Gastroesophageal sphincter (tissue), 3 donors: ENCODE measurements at regions not wholly inside any gene's neighbourhood (a gene's known extent, or its start where the extent isn't known, plus 50 kb on each side); places are given as distances from the start of the nearest gene placed in this dataset.

ENCODE experiments used
- EP300 ChIP-seq: sonication (generic); formaldehyde crosslinking; IDR thresholded peaks from one replicate; pipeline ENCODE4 v1.6.1; 2017; ENCODE audit warnings: antibody characterized with exemption, mild to moderate bottlenecking
- POLR2A ChIP-seq, 2 donors: fragments of 450-650 bp; IDR thresholded peaks; one replicate each; pipeline ENCODE4 v1.6.1; 2017; ENCODE audit warnings: antibody characterized with exemption in 2 of 2, mild to moderate bottlenecking in 2 of 2, moderate library complexity in 1 of 2
- TF ChIP-seq, protein P1 (sequence below), 4 experiments: fragments of 200-600 bp in 2 of 4; fragments of 450-650 bp in 2 of 4; sonication (generic) in 1 of 4; IDR thresholded peaks; one replicate each; pipeline ENCODE4 v1.5.1; 2017 to 2019; ENCODE audit warnings: antibody characterized with exemption in 4 of 4, mild to moderate bottlenecking in 2 of 4, moderate library complexity in 2 of 4

DNA sequence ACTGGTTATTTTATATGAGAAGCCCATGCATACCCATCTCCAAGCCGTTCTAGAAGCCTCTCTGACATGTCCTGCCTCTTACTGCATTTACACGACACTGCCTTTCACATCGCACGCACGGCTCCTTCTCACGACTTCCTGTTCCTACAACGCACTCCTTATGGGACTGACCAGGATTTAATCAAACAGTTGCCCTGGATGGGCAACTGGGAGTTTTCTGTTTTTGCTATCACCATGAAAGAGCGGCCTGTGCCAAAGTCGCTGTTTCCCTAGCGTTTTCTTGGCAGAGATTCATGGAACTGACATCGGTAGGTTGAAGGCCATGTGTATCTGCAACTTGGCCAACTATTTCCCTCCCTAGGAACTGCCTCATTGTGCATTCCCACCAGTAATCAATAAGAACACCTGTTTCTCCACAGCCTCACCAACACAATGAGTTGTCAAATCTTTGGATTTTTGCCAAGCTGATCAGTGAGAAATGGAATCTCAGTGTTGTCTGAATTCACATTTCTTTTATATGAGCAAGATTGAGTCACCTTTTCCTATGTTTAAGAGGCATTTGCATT lies 97.2 kb upstream of the OTOS start:
- TF ChIP-seq, protein P1, sequence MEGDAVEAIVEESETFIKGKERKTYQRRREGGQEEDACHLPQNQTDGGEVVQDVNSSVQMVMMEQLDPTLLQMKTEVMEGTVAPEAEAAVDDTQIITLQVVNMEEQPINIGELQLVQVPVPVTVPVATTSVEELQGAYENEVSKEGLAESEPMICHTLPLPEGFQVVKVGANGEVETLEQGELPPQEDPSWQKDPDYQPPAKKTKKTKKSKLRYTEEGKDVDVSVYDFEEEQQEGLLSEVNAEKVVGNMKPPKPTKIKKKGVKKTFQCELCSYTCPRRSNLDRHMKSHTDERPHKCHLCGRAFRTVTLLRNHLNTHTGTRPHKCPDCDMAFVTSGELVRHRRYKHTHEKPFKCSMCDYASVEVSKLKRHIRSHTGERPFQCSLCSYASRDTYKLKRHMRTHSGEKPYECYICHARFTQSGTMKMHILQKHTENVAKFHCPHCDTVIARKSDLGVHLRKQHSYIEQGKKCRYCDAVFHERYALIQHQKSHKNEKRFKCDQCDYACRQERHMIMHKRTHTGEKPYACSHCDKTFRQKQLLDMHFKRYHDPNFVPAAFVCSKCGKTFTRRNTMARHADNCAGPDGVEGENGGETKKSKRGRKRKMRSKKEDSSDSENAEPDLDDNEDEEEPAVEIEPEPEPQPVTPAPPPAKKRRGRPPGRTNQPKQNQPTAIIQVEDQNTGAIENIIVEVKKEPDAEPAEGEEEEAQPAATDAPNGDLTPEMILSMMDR (IDR thresholded peaks at IDR 0.05) = no peak
- no peak for TF ChIP-seq EP300
- TF ChIP-seq POLR2A (IDR thresholded peaks at IDR 0.05) = no peak
